HFFc6 (cell line): ENCODE measurements at regions not wholly inside any gene's neighbourhood (a gene's known extent, or its start where the extent isn't known, plus 50 kb on each side); places are given as distances from the start of the nearest gene placed in this dataset.

Experiments
- DNase-seq: peaks from one replicate; pipeline ENCODE4 v3.0.0-alpha.2; 2018
- H3K27ac Mint-ChIP-seq: 2 replicates; pipeline ENCODE4 v1.8.0; 2020; ENCODE audit warnings: mild to moderate bottlenecking, mixed read lengths
- H3K27me3 Mint-ChIP-seq: 2 replicates; pipeline ENCODE4 v1.8.0; 2021; ENCODE audit warnings: mild to moderate bottlenecking, moderate library complexity, mixed read lengths; ENCODE audit not compliant: insufficient read depth
- H3K36me3 Mint-ChIP-seq: 2 replicates; pipeline ENCODE4 v1.8.0; 2021; ENCODE audit warnings: low read depth, mixed read lengths
- H3K4me1 Mint-ChIP-seq: 2 replicates; pipeline ENCODE4 v1.8.0; 2020; ENCODE audit warnings: low read depth, mixed read lengths
- H3K4me3 Mint-ChIP-seq: 2 replicates; pipeline ENCODE4 v1.8.0; 2020; ENCODE audit warnings: mild to moderate bottlenecking, moderate library complexity, mixed read lengths
- H3K9me3 Mint-ChIP-seq: 2 replicates; pipeline ENCODE4 v1.8.0; 2020; ENCODE audit warnings: mild to moderate bottlenecking, mixed read lengths
- CTCF ChIP-seq: fragments of 200-600 bp; sonication (generic); IDR thresholded peaks from 2 replicates; pipeline ENCODE4 v1.5.0; 2021; ENCODE audit warnings: antibody characterized with exemption, mild to moderate bottlenecking

GRCh38 chr4:180757927-180758326, 1485.3 kb upstream of the TENM3 start:
- Mint-ChIP-seq H3K36me3 (no peaks in the 10 kb centered on the region), H3K9me3 (peaks cover 45% of the 10 kb centered on the region), H3K4me3 (no peak overlapping the region), H3K4me1 (no peaks in the 10 kb centered on the region), H3K27me3 (no peaks in the 10 kb centered on the region), H3K27ac (no peak overlapping the region)
- no peak for TF ChIP-seq CTCF
- DNase-seq = no peak

- no peak overlapping the region for H3K27ac Mint-ChIP-seq
- DNase-seq = no peak
These were observed 1477.2 kb upstream of the TENM3 start for GRCh38 chr4:180766045-180766444.

GRCh38 chr4:180766944-180767729, 1476.1 kb upstream of the TENM3 start:
- Mint-ChIP-seq H3K36me3 (no peaks in the 10 kb centered on the region), H3K9me3 (peaks cover 29% of the 10 kb centered on the region), H3K4me1 (no peaks in the 10 kb centered on the region), H3K27ac (no peak overlapping the region), H3K27me3 (no peaks in the 10 kb centered on the region), H3K4me3 (no peak overlapping the region)
- no peak for TF ChIP-seq CTCF
- no peak for DNase-seq

More at GRCh38 chr4:180766045-180766444, 1477.2 kb upstream of the TENM3 start:
- no peak overlapping the region for H3K4me3 Mint-ChIP-seq
- TF ChIP-seq CTCF = no peak
- no peaks in the 10 kb centered on the region for H3K4me1 Mint-ChIP-seq
- peaks cover 21% of the 10 kb centered on the region for H3K9me3 Mint-ChIP-seq
- H3K27me3 Mint-ChIP-seq = no peaks in the 10 kb centered on the region
- H3K36me3 Mint-ChIP-seq = no peaks in the 10 kb centered on the region

GRCh38 chr4:180768610-180769009, 1474.6 kb upstream of the TENM3 start:
- Mint-ChIP-seq H3K27ac (no peak overlapping the region), H3K9me3 (peaks cover 34% of the 10 kb centered on the region), H3K36me3 (no peaks in the 10 kb centered on the region), H3K27me3 (no peaks in the 10 kb centered on the region), H3K4me3 (no peak overlapping the region), H3K4me1 (no peaks in the 10 kb centered on the region)
- DNase-seq = no peak
- no peak for TF ChIP-seq CTCF

- TF ChIP-seq CTCF = no peak
- H3K27ac Mint-ChIP-seq = no peak overlapping the region
- peaks cover 38% of the 10 kb centered on the region for H3K9me3 Mint-ChIP-seq
- H3K4me3 Mint-ChIP-seq = no peak overlapping the region
- no peaks in the 10 kb centered on the region for H3K27me3 Mint-ChIP-seq
- no peak for DNase-seq
- no peaks in the 10 kb centered on the region for H3K36me3 Mint-ChIP-seq
- no peaks in the 10 kb centered on the region for H3K4me1 Mint-ChIP-seq
These were observed 1473.4 kb upstream of the TENM3 start for GRCh38 chr4:180769791-180770190.
